ENCODE measurements at regions not wholly inside any gene's neighbourhood (a gene's known extent, or its start where the extent isn't known, plus 50 kb on each side); places are given as distances from the start of the nearest gene placed in this dataset.

DNA sequence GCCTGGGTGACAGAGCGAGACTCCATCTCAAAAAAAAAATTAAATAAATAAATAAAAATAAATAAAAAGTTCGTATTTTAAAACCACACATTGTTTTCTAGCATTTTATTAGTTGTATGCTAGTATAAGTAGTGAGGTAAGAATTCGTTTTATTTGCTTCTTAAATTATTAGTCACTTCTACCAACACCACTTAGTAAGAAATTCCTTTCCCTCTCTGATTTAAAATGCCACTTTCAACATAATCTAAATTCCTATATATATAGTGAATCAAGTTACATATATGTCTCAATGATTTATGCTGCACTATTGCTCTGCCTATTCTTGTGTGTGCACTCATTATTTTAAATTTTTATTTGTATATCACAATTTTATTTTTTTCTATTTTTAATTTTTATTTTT is 72.1 kb downstream of the MAGEC1 start:
- H3K4me1 ChIP-seq (replicated peaks in 1 of 2), result no peaks in the 10 kb centered on the region
- no peak for DNase-seq
- H3K4me3 ChIP-seq, result no peak overlapping the region
- H3K9me3 ChIP-seq (replicated peaks in 1 of 3), result no peaks in the 10 kb centered on the region
- intact Hi-C loops (cut with DNase I), result no loop called here
- WGBS, 4 donors, result 50 to 77% (median 59%) methylated on average over 3 of the region's 3 CpGs
- no peaks in the 10 kb centered on the region for H3K27me3 ChIP-seq
- no peaks in the 10 kb centered on the region for H3K36me3 ChIP-seq (replicated peaks in 1 of 2)
- H3K27ac ChIP-seq, result no peak overlapping the region
- TF ChIP-seq, protein P1, sequence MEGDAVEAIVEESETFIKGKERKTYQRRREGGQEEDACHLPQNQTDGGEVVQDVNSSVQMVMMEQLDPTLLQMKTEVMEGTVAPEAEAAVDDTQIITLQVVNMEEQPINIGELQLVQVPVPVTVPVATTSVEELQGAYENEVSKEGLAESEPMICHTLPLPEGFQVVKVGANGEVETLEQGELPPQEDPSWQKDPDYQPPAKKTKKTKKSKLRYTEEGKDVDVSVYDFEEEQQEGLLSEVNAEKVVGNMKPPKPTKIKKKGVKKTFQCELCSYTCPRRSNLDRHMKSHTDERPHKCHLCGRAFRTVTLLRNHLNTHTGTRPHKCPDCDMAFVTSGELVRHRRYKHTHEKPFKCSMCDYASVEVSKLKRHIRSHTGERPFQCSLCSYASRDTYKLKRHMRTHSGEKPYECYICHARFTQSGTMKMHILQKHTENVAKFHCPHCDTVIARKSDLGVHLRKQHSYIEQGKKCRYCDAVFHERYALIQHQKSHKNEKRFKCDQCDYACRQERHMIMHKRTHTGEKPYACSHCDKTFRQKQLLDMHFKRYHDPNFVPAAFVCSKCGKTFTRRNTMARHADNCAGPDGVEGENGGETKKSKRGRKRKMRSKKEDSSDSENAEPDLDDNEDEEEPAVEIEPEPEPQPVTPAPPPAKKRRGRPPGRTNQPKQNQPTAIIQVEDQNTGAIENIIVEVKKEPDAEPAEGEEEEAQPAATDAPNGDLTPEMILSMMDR (IDR thresholded peaks at IDR 0.05), result no peak
- TF ChIP-seq POLR2A (IDR thresholded peaks at IDR 0.05), result no peak

DNA sequence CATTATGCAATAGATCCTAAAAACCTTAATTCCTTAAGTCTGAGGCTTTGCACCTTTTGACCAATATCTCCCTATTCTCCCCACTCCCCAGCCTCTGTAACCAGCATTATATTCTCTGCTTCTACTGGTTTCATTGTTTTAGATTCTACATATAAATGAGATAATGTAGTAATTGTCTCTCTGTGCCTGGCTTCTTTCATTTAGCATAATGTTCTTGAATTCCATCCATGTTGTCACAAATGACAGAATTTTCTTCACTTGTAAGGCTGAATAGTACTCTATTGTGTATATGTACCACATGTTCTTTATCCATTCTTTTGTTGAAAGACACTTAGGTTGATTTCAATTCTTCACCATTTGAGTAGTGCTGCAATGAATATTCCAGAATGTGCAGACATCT is 66.0 kb downstream of the MAGEC1 start:
- Histone ChIP-seq H3K27me3 (peaks cover 3% of the 10 kb centered on the region), H3K4me3 (no peak overlapping the region), H3K9me3 (replicated peaks in 1 of 3) (no peaks in the 10 kb centered on the region), H3K27ac (no peak overlapping the region), H3K4me1 (replicated peaks in 1 of 2) (no peaks in the 10 kb centered on the region), H3K36me3 (replicated peaks in 1 of 2) (no peaks in the 10 kb centered on the region)
- TF ChIP-seq, protein P1 (IDR thresholded peaks at IDR 0.05), result no peak
- no peak for TF ChIP-seq POLR2A (IDR thresholded peaks at IDR 0.05)
- intact Hi-C loops (cut with DNase I), result no loop called here
- no peak for DNase-seq

DNA sequence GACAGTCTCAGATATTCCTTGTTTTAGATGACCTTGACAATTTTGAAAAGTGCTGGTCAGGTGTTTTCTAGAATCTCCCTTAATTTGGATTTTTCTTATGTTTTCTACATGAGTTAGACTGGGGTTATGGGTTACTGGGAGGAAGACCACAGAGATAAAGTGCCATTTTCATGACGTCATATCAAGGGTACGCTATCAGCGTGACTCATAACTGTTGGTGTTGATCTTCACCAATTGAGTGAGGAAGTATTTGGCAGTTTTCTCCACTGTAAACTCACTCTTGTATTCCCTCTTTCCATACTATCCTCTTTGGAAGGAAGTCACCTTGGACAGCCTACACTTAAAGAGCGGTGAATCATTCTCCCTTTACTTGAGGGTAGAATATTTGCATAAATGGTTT is 56.9 kb downstream of the MAGEC1 start:
- no peak overlapping the region for H3K27ac ChIP-seq
- H3K4me3 ChIP-seq, result no peak overlapping the region
- no peaks in the 10 kb centered on the region for H3K27me3 ChIP-seq
- no peak for DNase-seq
- no peaks in the 10 kb centered on the region for H3K9me3 ChIP-seq (replicated peaks in 1 of 3)
- TF ChIP-seq, protein P1 (IDR thresholded peaks at IDR 0.05), result no peak
- no peak for TF ChIP-seq POLR2A (IDR thresholded peaks at IDR 0.05)
- no peaks in the 10 kb centered on the region for H3K36me3 ChIP-seq (replicated peaks in 1 of 2)
- intact Hi-C loops (cut with DNase I), result no loop called here
- H3K4me1 ChIP-seq (replicated peaks in 1 of 2), result no peaks in the 10 kb centered on the region
- 76 to 88% (median 85%) methylated on average over 4 of the region's 4 CpGs for WGBS, 4 donors
